ENCODE measurements at regions not wholly inside any gene's neighbourhood (a gene's known extent, or its start where the extent isn't known, plus 50 kb on each side); places are given as distances from the start of the nearest gene placed in this dataset.

DNA sequence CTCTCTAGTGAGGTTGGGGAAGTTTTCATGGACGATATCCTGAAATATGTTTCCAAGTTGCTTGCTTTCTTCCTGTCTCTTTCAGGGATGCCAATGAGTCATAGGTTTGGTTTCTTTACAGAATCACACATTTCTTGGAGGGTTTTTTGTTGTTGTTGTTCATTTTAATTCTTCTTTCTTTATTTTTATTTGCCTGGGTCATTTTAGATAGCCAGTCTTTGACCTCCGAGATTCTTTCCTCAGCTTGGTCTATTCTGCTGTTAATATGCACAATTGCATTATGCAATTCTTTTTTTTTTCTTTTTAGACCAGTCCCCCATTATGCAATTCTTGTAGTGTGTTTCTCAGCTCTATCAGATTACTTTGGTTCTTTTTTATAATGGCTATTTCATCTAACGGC is 338.9 kb downstream of the AEBP2 start:
- no peak for DNase-seq (ENCODE audit: low spot score)
- peaks cover 3% of the 10 kb centered on the region for H3K9me3 Mint-ChIP-seq (ENCODE audit: low read depth)
- peak overlapping the region; percentile 81 for H3K27ac Mint-ChIP-seq (ENCODE audit: unreplicated experiment)
- no peak overlapping the region for H3K4me3 Mint-ChIP-seq (ENCODE audit: unreplicated experiment)
- H3K36me3 Mint-ChIP-seq (ENCODE audit: low read depth), result peaks cover 6% of the 10 kb centered on the region
- H3K27me3 Mint-ChIP-seq (ENCODE audit: low read depth), result no peaks in the 10 kb centered on the region
- H3K4me1 Mint-ChIP-seq (ENCODE audit: low read depth), result peaks cover 34% of the 10 kb centered on the region
- TF ChIP-seq, protein P1, sequence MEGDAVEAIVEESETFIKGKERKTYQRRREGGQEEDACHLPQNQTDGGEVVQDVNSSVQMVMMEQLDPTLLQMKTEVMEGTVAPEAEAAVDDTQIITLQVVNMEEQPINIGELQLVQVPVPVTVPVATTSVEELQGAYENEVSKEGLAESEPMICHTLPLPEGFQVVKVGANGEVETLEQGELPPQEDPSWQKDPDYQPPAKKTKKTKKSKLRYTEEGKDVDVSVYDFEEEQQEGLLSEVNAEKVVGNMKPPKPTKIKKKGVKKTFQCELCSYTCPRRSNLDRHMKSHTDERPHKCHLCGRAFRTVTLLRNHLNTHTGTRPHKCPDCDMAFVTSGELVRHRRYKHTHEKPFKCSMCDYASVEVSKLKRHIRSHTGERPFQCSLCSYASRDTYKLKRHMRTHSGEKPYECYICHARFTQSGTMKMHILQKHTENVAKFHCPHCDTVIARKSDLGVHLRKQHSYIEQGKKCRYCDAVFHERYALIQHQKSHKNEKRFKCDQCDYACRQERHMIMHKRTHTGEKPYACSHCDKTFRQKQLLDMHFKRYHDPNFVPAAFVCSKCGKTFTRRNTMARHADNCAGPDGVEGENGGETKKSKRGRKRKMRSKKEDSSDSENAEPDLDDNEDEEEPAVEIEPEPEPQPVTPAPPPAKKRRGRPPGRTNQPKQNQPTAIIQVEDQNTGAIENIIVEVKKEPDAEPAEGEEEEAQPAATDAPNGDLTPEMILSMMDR (IDR thresholded peaks at IDR 0.05), result no peak

DNA sequence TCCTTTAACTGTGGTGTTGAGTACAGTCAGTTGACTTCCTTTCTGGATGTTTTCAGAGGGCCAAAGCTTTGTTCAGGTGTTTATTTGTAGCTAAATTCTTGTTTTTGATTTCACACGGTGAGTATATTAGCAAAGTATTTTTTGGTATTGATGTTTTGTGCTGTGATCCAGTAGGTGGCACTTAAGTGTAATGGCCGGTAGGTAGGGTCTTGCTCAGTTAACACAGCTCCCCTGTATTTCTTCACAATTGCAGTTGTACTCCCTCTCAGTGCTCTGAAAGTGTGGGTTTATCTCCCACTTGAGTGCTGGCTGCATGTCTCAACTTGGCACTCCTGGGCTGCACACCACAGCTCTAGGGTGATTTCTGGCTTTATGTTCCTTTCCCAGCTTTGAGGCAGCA is 339.5 kb downstream of the AEBP2 start:
- DNase-seq (ENCODE audit: low spot score), result no peak
- Mint-ChIP-seq H3K4me3 (ENCODE audit: unreplicated experiment) (no peak overlapping the region), H3K27ac (ENCODE audit: unreplicated experiment) (peak overlapping the region; percentile 81), H3K27me3 (ENCODE audit: low read depth) (no peaks in the 10 kb centered on the region), H3K4me1 (ENCODE audit: low read depth) (peaks cover 33% of the 10 kb centered on the region), H3K36me3 (ENCODE audit: low read depth) (peaks cover 6% of the 10 kb centered on the region), H3K9me3 (ENCODE audit: low read depth) (peaks cover 3% of the 10 kb centered on the region)
- TF ChIP-seq, protein P1 (IDR thresholded peaks at IDR 0.05), result peak; percentile 14

DNA sequence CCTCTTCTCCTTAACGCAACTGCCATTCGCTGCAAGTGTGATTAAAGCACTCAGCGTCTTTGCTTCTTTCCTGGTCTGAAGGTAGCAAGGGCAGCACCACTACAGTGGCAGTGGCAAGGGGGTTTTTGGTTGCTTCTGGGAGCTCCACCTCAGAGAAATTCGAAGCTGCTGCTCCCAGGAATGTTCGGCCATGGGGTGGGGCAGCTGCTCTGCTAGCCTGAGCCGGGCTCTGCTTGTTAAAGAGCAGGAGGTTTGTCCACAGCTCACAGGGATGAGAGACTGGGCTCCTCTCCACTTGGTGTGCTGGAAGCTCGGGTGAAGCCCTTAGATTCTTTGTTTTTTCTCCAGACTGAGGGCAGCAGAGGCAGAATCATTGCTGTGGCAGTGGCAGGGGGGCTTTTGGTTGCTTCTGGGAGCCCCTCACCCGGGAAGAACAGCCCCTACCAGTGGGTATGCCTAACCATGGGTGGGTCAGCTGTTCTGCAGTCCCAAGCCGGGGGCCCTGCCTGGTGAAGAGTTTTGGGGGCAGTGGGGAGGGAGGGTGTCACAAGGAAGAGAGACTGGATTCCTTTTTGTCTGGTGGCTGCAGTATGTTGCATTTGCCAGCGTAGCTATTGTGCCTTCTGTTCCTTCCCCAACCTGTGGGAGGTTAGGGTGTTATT is 340.2 kb downstream of the AEBP2 start:
- Mint-ChIP-seq H3K36me3 (ENCODE audit: low read depth) (peaks cover 6% of the 10 kb centered on the region), H3K9me3 (ENCODE audit: low read depth) (peaks cover 3% of the 10 kb centered on the region), H3K27me3 (ENCODE audit: low read depth) (no peaks in the 10 kb centered on the region), H3K4me3 (ENCODE audit: unreplicated experiment) (no peak overlapping the region), H3K27ac (ENCODE audit: unreplicated experiment) (no peak overlapping the region), H3K4me1 (ENCODE audit: low read depth) (peaks cover 33% of the 10 kb centered on the region)
- DNase-seq (ENCODE audit: low spot score), result no peak
- TF ChIP-seq, protein P1 (IDR thresholded peaks at IDR 0.05), result peak; percentile 54

DNA sequence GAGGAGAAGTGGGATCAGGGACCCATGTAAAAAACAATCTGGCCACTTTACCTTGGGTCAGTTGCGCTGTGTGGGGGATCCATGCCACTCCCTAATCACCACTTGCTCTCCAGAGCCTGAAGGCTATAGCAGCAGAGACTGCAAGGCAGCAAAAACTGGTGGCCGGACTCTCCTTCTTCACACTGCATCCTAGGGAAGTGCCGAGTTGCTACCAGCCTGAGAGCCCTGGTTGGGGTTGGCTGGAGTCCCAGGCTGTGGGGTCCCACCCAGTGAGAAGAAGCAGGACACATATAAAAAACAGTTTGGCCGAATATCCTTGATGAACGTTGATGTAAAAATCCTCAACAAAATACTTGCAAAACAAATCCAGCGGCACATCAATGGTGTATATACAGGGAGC is 341.2 kb downstream of the AEBP2 start:
- Mint-ChIP-seq H3K9me3 (ENCODE audit: low read depth) (peaks cover 3% of the 10 kb centered on the region), H3K4me3 (ENCODE audit: unreplicated experiment) (no peak overlapping the region), H3K36me3 (ENCODE audit: low read depth) (peaks cover 8% of the 10 kb centered on the region), H3K4me1 (ENCODE audit: low read depth) (peaks cover 33% of the 10 kb centered on the region), H3K27ac (ENCODE audit: unreplicated experiment) (no peak overlapping the region), H3K27me3 (ENCODE audit: low read depth) (no peaks in the 10 kb centered on the region)
- TF ChIP-seq, protein P1 (IDR thresholded peaks at IDR 0.05), result no peak
- DNase-seq (ENCODE audit: low spot score), result no peak

DNA sequence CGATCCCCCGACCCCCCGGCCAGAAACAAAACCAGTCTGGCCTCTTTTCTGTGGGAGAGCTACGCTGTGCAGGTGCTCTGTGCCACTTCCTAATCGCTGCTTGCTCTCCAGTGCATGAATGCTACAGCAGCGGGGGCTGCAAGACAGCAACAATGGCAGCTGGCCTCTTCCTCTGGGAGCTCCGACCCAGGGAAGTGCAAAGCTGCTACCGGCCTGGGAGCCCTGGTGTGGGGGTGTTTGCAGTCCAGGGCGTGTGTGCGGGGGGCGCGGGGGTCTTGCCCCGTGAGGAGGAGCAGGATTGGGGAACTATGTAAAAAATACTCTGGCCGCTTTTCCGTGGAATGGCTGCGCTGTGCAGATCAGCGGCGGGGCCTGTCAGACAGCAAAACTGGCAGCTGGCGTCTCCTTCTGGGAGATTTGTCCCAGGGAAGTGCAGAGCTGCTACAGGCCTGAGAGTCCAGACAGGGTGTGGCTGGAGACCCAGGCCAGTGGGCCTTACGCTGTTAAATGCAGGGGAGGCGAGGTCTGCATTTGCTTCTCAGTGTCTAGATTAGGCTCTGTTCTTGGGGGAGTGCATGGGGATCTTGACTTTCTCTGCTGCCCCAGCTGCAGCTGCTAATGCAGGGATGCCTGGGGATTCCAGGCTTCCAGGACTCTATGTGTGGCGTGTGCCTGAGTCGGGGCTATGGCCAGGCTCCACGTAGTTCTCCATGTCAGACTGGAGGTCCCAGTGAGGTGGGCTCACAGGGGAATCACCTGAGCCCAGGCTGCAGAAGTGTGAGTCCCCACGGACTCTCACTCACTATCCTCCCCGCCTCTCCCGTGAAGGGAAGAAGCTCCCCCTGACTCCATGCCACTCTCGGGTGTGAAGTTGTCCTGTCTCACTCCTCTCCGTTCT is 344.5 kb downstream of the AEBP2 start:
- Mint-ChIP-seq H3K36me3 (ENCODE audit: low read depth) (peaks cover 6% of the 10 kb centered on the region), H3K27me3 (ENCODE audit: low read depth) (no peaks in the 10 kb centered on the region), H3K9me3 (ENCODE audit: low read depth) (peaks cover 19% of the 10 kb centered on the region), H3K4me1 (ENCODE audit: low read depth) (peaks cover 21% of the 10 kb centered on the region), H3K27ac (ENCODE audit: unreplicated experiment) (no peak overlapping the region), H3K4me3 (ENCODE audit: unreplicated experiment) (no peak overlapping the region)
- TF ChIP-seq, protein P1 (IDR thresholded peaks at IDR 0.05), result no peak
- DNase-seq (ENCODE audit: low spot score), result no peak

Data from chondrocyte (in vitro differentiated cells).